Effector memory CD8-positive, alpha-beta T cell (primary cell): ENCODE measurements at regions not wholly inside any gene's neighbourhood (a gene's known extent, or its start where the extent isn't known, plus 50 kb on each side); places are given as distances from the start of the nearest gene placed in this dataset.

Experiments
- ATAC-seq: fragments of 150-1000 bp; cut with Tn5 transposase; replicated peaks from 2 replicates; pipeline ENCODE4 v1.10.0; 2021; ENCODE audit warnings: mild to moderate bottlenecking, moderate library complexity
- DNase-seq, 3 experiments: peaks; one replicate each; pipeline ENCODE4 v3.0.0; 2021
- H3K27ac Mint-ChIP-seq, 2 donors: one replicate each; pipeline ENCODE4 v1.8.0; 2022; ENCODE audit warnings: mild to moderate bottlenecking in 2 of 2, mixed read lengths in 2 of 2, moderate library complexity in 2 of 2
- H3K27me3 Mint-ChIP-seq, 2 donors: one replicate each; pipeline ENCODE4 v1.8.0; 2022; ENCODE audit warnings: mixed read lengths in 2 of 2
- H3K36me3 Mint-ChIP-seq: one replicate; pipeline ENCODE4 v1.8.0; 2022; ENCODE audit warnings: mild to moderate bottlenecking, moderate library complexity, mixed read lengths; ENCODE audit not compliant: insufficient read depth
- H3K4me1 Mint-ChIP-seq, 2 donors: one replicate each; pipeline ENCODE4 v1.8.0; 2022; ENCODE audit warnings: low read depth in 2 of 2, mixed read lengths in 2 of 2
- H3K4me3 Mint-ChIP-seq, 2 donors: one replicate each; pipeline ENCODE4 v1.8.0; 2022; ENCODE audit warnings: mild to moderate bottlenecking in 2 of 2, mixed read lengths in 2 of 2, moderate library complexity in 2 of 2
- H3K9me3 Mint-ChIP-seq, 2 donors: one replicate each; pipeline ENCODE4 v1.8.0; 2022; ENCODE audit warnings: mixed read lengths in 2 of 2

DNA sequence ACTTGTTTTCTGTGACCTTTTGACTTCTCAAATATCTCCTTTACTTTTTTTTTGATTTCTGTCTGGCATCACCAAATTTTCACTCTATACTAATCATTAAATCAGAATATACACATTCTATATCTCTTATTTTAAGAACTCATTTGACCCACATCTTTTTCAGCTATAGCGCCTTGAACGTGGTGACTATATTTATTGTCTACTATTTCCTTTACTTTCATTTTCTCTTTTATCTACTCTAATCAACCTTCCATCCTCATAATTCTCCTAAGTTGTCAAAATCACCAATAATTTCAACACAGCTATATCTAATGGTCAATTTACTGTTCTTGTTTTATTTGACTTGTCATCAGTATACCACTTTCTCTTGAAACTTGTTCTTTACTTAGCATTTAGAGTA, 119.0 kb upstream of the CBLB start:
- Mint-ChIP-seq H3K4me1 (peaks cover 24 to 38% of the 10 kb centered on the region in 2 donors), H3K4me3 (peak overlapping the region; percentile 63 to 83), H3K36me3 (no peaks in the 10 kb centered on the region), H3K9me3 (peaks cover 7 to 10% of the 10 kb centered on the region in 2 donors), H3K27me3 (no peaks in the 10 kb centered on the region), H3K27ac (peak overlapping the region; percentile 65 to 92)
- ATAC-seq (peak; percentile 61), DNase-seq (no peak)

DNA sequence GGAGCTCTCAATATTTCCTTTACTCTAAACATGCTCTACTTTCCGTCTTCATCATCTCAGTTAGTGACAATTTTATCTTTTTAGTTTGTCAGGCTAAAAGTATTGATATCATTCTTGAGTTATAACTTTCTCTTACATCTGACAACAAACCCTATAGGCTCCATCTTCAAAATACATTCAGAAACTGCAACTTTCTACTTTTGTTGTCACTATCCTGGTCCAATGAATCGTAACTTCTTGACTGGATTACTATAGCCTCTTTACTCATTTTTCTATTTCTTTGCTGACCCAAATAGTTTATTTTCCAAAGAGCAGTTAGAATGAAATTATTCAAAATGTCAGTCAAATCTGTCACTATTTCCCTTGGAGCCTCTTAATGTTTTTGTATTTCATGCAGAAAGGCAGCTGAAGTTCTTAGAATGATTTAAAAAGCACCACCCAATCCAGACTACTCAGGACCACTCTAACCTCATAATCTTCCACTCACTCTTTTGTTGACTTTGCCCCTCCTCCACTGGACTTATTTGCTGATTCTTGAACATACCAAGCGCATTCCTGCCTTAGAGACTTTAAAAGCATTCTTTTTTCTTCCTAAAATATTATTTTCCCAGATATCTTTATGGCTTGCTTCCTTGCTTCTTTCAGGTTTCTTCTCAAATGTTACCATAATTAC, 119.9 kb upstream of the CBLB start:
- ATAC-seq = no peak
- no peak for DNase-seq
- H3K9me3 Mint-ChIP-seq = peaks cover 7 to 10% of the 10 kb centered on the region in 2 donors
- no peaks in the 10 kb centered on the region for H3K27me3 Mint-ChIP-seq
- H3K4me1 Mint-ChIP-seq = peaks cover 24 to 38% of the 10 kb centered on the region in 2 donors
- peak overlapping the region; percentile 65 to 92 for H3K27ac Mint-ChIP-seq
- H3K4me3 Mint-ChIP-seq = peak overlapping the region; percentile 63 to 83
- no peaks in the 10 kb centered on the region for H3K36me3 Mint-ChIP-seq

GRCh38 chr3:105996781-105997180, 128.0 kb upstream of the CBLB start:
- DNase-seq (no peak), ATAC-seq (no peak)
- Mint-ChIP-seq H3K36me3 (no peaks in the 10 kb centered on the region), H3K9me3 (peaks cover 6 to 19% of the 10 kb centered on the region in 2 donors), H3K4me1 (peaks cover 0 to 6% of the 10 kb centered on the region in 2 donors), H3K27me3 (no peaks in the 10 kb centered on the region), H3K27ac (peak overlapping the region in 1 of 2 donors; percentile 5), H3K4me3 (no peak overlapping the region)

DNA sequence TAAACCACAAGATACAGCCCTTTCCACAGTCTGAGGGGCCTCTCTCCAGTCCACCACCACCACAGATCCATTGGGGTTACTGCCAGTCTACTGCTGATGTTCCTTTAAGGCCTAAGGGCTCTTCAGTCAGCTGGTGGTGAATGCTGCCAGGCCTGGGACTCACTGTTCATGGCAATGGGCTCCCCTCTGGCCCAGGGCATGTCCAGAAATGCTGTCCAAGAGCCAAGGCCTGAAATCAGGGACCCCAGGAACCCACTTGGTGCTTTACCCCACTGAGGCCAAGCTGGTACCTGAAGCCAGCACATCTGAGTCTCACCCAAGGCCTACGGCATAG, 128.6 kb upstream of the CBLB start:
- ATAC-seq = no peak
- Mint-ChIP-seq H3K4me3 (no peak overlapping the region), H3K4me1 (peaks cover 0 to 6% of the 10 kb centered on the region in 2 donors), H3K27me3 (no peaks in the 10 kb centered on the region), H3K36me3 (no peaks in the 10 kb centered on the region), H3K9me3 (peaks cover 5 to 19% of the 10 kb centered on the region in 2 donors), H3K27ac (no peak overlapping the region)
- DNase-seq = no peak

DNA sequence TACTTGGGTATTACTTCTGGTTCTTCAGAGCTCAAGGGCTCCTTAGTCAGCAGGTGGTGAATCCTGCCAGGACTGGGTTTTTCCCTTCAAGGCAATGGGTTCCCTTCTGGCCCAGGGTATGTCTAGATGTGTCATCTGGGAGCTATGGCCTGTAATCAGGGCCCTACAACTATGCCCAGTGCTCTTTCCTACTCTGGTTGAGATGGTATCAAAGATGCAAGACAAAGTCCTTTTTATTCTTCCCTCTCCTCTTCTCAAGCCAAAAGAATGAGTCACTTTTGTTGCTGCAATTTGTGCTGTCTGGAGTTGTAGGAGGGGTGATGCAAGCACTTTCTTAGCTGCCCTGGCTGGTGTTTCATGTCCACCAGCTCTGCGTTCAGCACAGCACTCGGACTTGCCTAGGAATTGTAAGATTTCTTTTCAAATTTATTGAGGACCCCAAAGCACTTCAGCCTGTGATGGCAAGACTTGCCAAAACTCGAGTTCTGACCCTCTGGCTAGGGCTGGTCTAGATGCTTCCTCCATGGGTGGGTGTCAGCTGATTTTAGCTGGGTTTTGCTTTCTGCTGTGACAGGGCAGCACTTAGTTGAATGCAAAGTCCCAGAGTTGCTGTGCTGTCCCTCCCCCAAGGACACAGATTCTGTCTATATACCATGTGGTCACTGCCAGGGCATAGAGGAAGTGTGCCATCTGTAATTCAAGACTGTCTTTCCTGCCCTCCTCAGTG, 129.2 kb upstream of the CBLB start:
- ATAC-seq (no peak), DNase-seq (no peak)
- no peaks in the 10 kb centered on the region for H3K27me3 Mint-ChIP-seq

GRCh38 chr3:105999856-106000255, 131.0 kb upstream of the CBLB start:
- Mint-ChIP-seq H3K27ac (no peak overlapping the region), H3K27me3 (no peaks in the 10 kb centered on the region), H3K9me3 (peaks cover 3 to 19% of the 10 kb centered on the region in 2 donors), H3K4me3 (no peak overlapping the region), H3K4me1 (peaks cover 0 to 10% of the 10 kb centered on the region in 2 donors), H3K36me3 (no peaks in the 10 kb centered on the region)
- ATAC-seq (no peak), DNase-seq (no peak)

More for the DNA sequence above, 129.2 kb upstream of the CBLB start:
- Mint-ChIP-seq H3K4me3 (no peak overlapping the region), H3K36me3 (no peaks in the 10 kb centered on the region), H3K9me3 (peaks cover 5 to 19% of the 10 kb centered on the region in 2 donors), H3K4me1 (peaks cover 0 to 6% of the 10 kb centered on the region in 2 donors), H3K27ac (no peak overlapping the region)

DNA sequence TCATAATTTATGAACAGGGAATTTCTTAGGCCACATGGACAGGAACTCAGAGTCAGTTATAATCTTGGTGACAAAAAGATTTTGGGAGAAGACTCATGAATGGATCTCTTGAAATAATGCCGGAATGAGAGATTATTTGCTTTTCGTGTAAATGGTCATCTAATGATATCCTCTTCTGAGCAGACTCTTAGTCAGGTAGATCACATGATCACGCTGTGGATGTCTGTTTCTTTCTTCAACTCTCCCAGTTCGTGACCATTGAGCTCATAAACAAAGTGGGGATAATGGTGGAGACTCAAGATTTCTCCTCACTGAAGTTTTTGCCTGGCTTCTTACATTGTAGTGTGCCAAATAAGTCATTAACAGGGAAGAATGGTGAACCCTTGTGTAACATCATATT, 133.1 kb upstream of the CBLB start:
- Mint-ChIP-seq H3K36me3 (no peaks in the 10 kb centered on the region), H3K27ac (no peak overlapping the region), H3K27me3 (no peaks in the 10 kb centered on the region), H3K4me3 (no peak overlapping the region), H3K4me1 (peaks cover 0 to 10% of the 10 kb centered on the region in 2 donors), H3K9me3 (peaks cover 0 to 12% of the 10 kb centered on the region in 2 donors)
- ATAC-seq = no peak
- DNase-seq = no peak

DNA sequence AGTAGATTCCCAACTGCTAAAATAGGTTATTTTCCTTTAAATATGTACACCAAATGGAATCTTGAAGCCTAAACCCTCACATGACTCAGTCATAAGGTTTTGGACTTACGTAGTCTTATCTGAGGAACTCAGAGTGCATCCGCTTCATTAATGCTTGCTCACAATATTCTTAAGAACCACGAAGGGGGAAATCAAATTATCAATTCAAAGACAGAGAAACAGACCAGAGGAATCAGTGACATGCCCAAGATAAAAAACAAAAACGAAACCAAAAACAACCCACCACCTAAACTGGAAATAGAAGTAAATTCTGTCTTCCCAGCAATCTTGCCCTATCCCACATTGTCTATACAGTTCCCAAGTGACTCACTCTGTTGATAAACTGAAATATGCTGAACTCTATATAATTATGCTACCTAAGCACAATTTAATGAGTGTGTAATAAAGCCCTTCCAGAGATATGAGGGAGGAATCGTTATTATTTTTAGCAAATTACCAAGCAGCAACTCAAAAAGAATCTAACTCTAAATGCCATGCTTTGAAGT, 135.4 kb upstream of the CBLB start:
- Mint-ChIP-seq H3K27ac (peak overlapping the region; percentile 35 to 73), H3K9me3 (peaks cover 0 to 10% of the 10 kb centered on the region in 2 donors), H3K27me3 (no peaks in the 10 kb centered on the region), H3K4me1 (peaks cover 0 to 6% of the 10 kb centered on the region in 2 donors), H3K36me3 (no peaks in the 10 kb centered on the region), H3K4me3 (peak overlapping the region; percentile 61 to 73)
- DNase-seq = no peak
- ATAC-seq = peak; percentile 78

- H3K4me1 Mint-ChIP-seq = peaks cover 3 to 6% of the 10 kb centered on the region in 2 donors
- no peak for DNase-seq
- no peak overlapping the region for H3K27ac Mint-ChIP-seq
- peak overlapping the region; percentile 61 to 73 for H3K4me3 Mint-ChIP-seq
- no peak for ATAC-seq
- H3K36me3 Mint-ChIP-seq = no peaks in the 10 kb centered on the region
- H3K9me3 Mint-ChIP-seq = peaks cover 0 to 10% of the 10 kb centered on the region in 2 donors
- H3K27me3 Mint-ChIP-seq = no peaks in the 10 kb centered on the region
Observed at GRCh38 chr3:106004826-106005225, 136.0 kb upstream of the CBLB start.

DNA sequence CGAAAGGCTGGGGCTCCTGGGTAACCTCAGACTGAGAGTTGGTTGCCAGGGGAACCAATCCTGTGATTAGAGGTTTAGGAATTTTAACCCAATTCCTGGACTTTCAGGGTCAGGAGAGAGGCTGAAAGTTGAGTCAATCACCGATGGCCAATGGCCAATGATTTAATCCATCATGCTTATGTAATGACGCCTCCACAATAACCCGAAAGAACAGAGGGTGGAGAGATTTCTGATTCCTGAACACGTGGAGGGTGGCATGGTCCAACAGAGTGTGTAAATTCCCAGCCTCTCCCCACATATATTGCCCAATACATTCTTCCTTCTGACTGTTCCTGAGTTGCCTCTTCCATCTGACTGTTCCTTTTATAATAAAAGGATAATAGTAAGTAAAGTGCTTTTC, 137.2 kb upstream of the CBLB start:
- Mint-ChIP-seq H3K4me1 (peaks cover 12 to 13% of the 10 kb centered on the region in 2 donors), H3K27ac (no peak overlapping the region), H3K36me3 (no peaks in the 10 kb centered on the region), H3K27me3 (no peaks in the 10 kb centered on the region), H3K4me3 (no peak overlapping the region), H3K9me3 (no peaks in the 10 kb centered on the region)
- ATAC-seq = no peak
- no peak for DNase-seq

- H3K4me1 Mint-ChIP-seq = peaks cover 13% of the 10 kb centered on the region in 2 donors
- no peaks in the 10 kb centered on the region for H3K36me3 Mint-ChIP-seq
Observed at GRCh38 chr3:106006571-106006970, 137.8 kb upstream of the CBLB start.

DNA sequence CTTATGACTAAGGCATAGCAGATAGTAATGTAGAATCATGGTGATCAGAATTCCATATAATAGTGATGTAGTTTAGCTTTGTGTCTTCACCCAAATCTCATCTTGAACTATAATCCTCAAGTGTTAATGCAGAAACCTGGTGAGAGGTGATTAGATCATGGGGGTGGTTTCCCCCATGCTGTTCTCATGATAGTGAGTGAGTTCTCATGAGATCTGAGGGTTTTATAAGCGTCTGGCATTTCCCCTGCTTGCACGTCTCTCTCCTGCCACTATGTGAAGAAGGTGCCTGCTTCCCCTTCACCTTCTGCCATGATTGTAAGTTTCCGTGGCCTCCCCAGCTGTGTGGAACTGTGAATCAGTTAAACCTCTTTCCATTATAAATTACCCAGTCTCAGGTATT, 138.7 kb upstream of the CBLB start:
- H3K27ac Mint-ChIP-seq = no peak overlapping the region
- ATAC-seq (no peak), DNase-seq (no peak)
- peaks cover 13% of the 10 kb centered on the region in 2 donors for H3K4me1 Mint-ChIP-seq
- H3K36me3 Mint-ChIP-seq = no peaks in the 10 kb centered on the region
- no peaks in the 10 kb centered on the region for H3K9me3 Mint-ChIP-seq
- no peak overlapping the region for H3K4me3 Mint-ChIP-seq
- no peaks in the 10 kb centered on the region for H3K27me3 Mint-ChIP-seq

More at GRCh38 chr3:106006571-106006970, 137.8 kb upstream of the CBLB start:
- ATAC-seq (no peak), DNase-seq (no peak)
- Mint-ChIP-seq H3K27me3 (no peaks in the 10 kb centered on the region), H3K9me3 (no peaks in the 10 kb centered on the region), H3K4me3 (no peak overlapping the region), H3K27ac (no peak overlapping the region)

- Mint-ChIP-seq H3K9me3 (no peaks in the 10 kb centered on the region), H3K27me3 (no peaks in the 10 kb centered on the region), H3K4me3 (no peak overlapping the region), H3K4me1 (peaks cover 13% of the 10 kb centered on the region in 2 donors), H3K36me3 (no peaks in the 10 kb centered on the region), H3K27ac (no peak overlapping the region)
- ATAC-seq (no peak), DNase-seq (no peak)
Observed at GRCh38 chr3:106008766-106009165, 140.0 kb upstream of the CBLB start.

- Mint-ChIP-seq H3K4me1 (peaks cover 9 to 13% of the 10 kb centered on the region in 2 donors), H3K4me3 (peak overlapping the region in 1 of 2 donors; percentile 27), H3K9me3 (no peaks in the 10 kb centered on the region), H3K27me3 (no peaks in the 10 kb centered on the region), H3K27ac (peak overlapping the region; percentile 38 to 75), H3K36me3 (no peaks in the 10 kb centered on the region)
- DNase-seq (no peak), ATAC-seq (peak; percentile 54)
Observed at GRCh38 chr3:106010829-106011228, 142.0 kb upstream of the CBLB start.
